H9 (cell line): ENCODE measurements at regions not wholly inside any gene's neighbourhood (a gene's known extent, or its start where the extent isn't known, plus 50 kb on each side); places are given as distances from the start of the nearest gene placed in this dataset.

Source experiments
- DNase-seq: peaks from one replicate; pipeline ENCODE4 v3.0.0-alpha.2; 2017
- H2AFZ ChIP-seq: one replicate; pipeline ENCODE4 v1.6.1; 2013; ENCODE audit warnings: mild to moderate bottlenecking, low read length, control low read depth, moderate library complexity
- H2AK5ac ChIP-seq: 2 replicates; pipeline ENCODE4 v1.6.1; 2013; ENCODE audit warnings: low read length, control low read depth, mixed read lengths; ENCODE audit not compliant: insufficient read length
- H2BK120ac ChIP-seq: one replicate; pipeline ENCODE4 v1.6.1; 2013; ENCODE audit warnings: low read depth, mild to moderate bottlenecking, low read length, control low read depth, inconsistent platforms; ENCODE audit not compliant: poor library complexity, severe bottlenecking
- H2BK12ac ChIP-seq: 2 replicates; pipeline ENCODE4 v1.6.1; 2013; ENCODE audit warnings: low read length, control low read depth, mixed read lengths, low read depth; ENCODE audit not compliant: insufficient read length
- H2BK15ac ChIP-seq: 2 replicates; pipeline ENCODE4 v1.6.1; 2013; ENCODE audit warnings: low read depth, low read length, control low read depth
- H2BK20ac ChIP-seq: one replicate; pipeline ENCODE4 v1.6.1; 2013; ENCODE audit warnings: low read depth, mild to moderate bottlenecking, low read length, control low read depth, inconsistent platforms; ENCODE audit not compliant: poor library complexity, severe bottlenecking
- H2BK5ac ChIP-seq: 2 replicates; pipeline ENCODE4 v1.6.1; 2013; ENCODE audit warnings: low read length, control low read depth, mixed read lengths; ENCODE audit not compliant: insufficient read length
- H3K14ac ChIP-seq: 2 replicates; pipeline ENCODE4 v1.6.1; 2013; ENCODE audit warnings: low read length, control low read depth; ENCODE audit not compliant: insufficient read depth
- H3K18ac ChIP-seq: 2 replicates; pipeline ENCODE4 v1.6.1; 2013; ENCODE audit warnings: low read depth, mild to moderate bottlenecking, mixed read lengths, low read length, control low read depth; ENCODE audit not compliant: insufficient read length
- H3K23ac ChIP-seq: 2 replicates; pipeline ENCODE4 v1.6.1; 2013; ENCODE audit warnings: low read length, control low read depth, mixed read lengths, low read depth; ENCODE audit not compliant: insufficient read length
- H3K23me2 ChIP-seq: 2 replicates; pipeline ENCODE4 v1.6.1; 2013; ENCODE audit warnings: low read depth, mild to moderate bottlenecking, mixed read lengths, low read length, control low read depth; ENCODE audit not compliant: insufficient read length, poor library complexity, severe bottlenecking
- H3K27ac ChIP-seq: 2 replicates; pipeline ENCODE4 v1.5.1; 2013; ENCODE audit warnings: low read length, control low read depth, mixed read lengths, low read depth; ENCODE audit not compliant: insufficient read length
- H3K27me3 ChIP-seq: 2 replicates; pipeline ENCODE4 v1.6.1; 2013; ENCODE audit warnings: low read length, control low read depth, inconsistent platforms; ENCODE audit not compliant: insufficient read depth
- H3K4ac ChIP-seq: 2 replicates; pipeline ENCODE4 v1.6.1; 2013; ENCODE audit warnings: low read depth, mild to moderate bottlenecking, control low read depth, inconsistent platforms, low read length, moderate library complexity
- H3K4me1 ChIP-seq: 2 replicates; pipeline ENCODE4 v1.6.1; 2013; ENCODE audit warnings: low read length, control low read depth, inconsistent platforms; ENCODE audit not compliant: insufficient read depth
- H3K4me2 ChIP-seq: 2 replicates; pipeline ENCODE4 v1.6.1; 2013; ENCODE audit warnings: low read length, control low read depth, mixed read lengths; ENCODE audit not compliant: insufficient read length, insufficient read depth
- H3K56ac ChIP-seq: 2 replicates; pipeline ENCODE4 v1.6.1; 2013; ENCODE audit warnings: low read depth, mild to moderate bottlenecking, mixed read lengths, low read length, control low read depth; ENCODE audit not compliant: insufficient read length
- H3K79me1 ChIP-seq: 2 replicates; pipeline ENCODE4 v1.6.1; 2013; ENCODE audit warnings: low read depth, mild to moderate bottlenecking, moderate library complexity, low read length, control low read depth, inconsistent platforms; ENCODE audit not compliant: insufficient read depth, poor library complexity, severe bottlenecking
- H3K79me2 ChIP-seq: 2 replicates; pipeline ENCODE4 v1.6.1; 2013; ENCODE audit warnings: low read length, control low read depth, inconsistent platforms; ENCODE audit not compliant: insufficient read depth
- H3K9ac ChIP-seq: 2 replicates; pipeline ENCODE4 v1.6.1; 2013; ENCODE audit warnings: low read length, control low read depth, mixed read lengths; ENCODE audit not compliant: insufficient read length; ENCODE audit errors: extremely low read depth
- H3K9me3 ChIP-seq: one replicate; pipeline ENCODE4 v1.6.1; 2013; ENCODE audit warnings: low read depth, low read length, inconsistent platforms; ENCODE audit not compliant: control insufficient read depth
- H3T11ph ChIP-seq: one replicate; pipeline ENCODE4 v1.6.1; 2013; ENCODE audit warnings: mild to moderate bottlenecking, low read length, control low read depth, inconsistent platforms
- H4K20me1 ChIP-seq: one replicate; pipeline ENCODE4 v1.6.1; 2013; ENCODE audit not compliant: control insufficient read depth, insufficient read length, insufficient read depth
- H4K5ac ChIP-seq: 2 replicates; pipeline ENCODE4 v1.6.1; 2013; ENCODE audit warnings: low read depth, mild to moderate bottlenecking, mixed read lengths, low read length, control low read depth; ENCODE audit not compliant: insufficient read length
- H4K8ac ChIP-seq: replicated peaks from 2 replicates; pipeline ENCODE4 v1.6.1; 2013; ENCODE audit warnings: low read length, control low read depth, mixed read lengths, low read depth; ENCODE audit not compliant: insufficient read length
- H4K91ac ChIP-seq: 2 replicates; pipeline ENCODE4 v1.6.1; 2013; ENCODE audit warnings: low read depth, mild to moderate bottlenecking, moderate library complexity, mixed read lengths, low read length, control low read depth; ENCODE audit not compliant: insufficient read length
- H3K27ac Mint-ChIP-seq, 3 experiments: 2 replicates in 2 of 3; 3 replicates in 1 of 3; pipeline ENCODE4 v1.8.0; 2020 to 2021; ENCODE audit warnings: mixed read lengths in 3 of 3, mild to moderate bottlenecking in 1 of 3, moderate library complexity in 1 of 3
- H3K27me3 Mint-ChIP-seq: 2 replicates; pipeline ENCODE4 v1.8.0; 2021; ENCODE audit warnings: low read depth, mild to moderate bottlenecking, moderate library complexity, mixed read lengths
- H3K36me3 Mint-ChIP-seq, 3 experiments: 2 replicates in 2 of 3; 3 replicates in 1 of 3; pipeline ENCODE4 v1.8.0; 2020 to 2021; ENCODE audit warnings: low read depth in 3 of 3, mixed read lengths in 3 of 3; ENCODE audit not compliant: insufficient read depth in 1 of 3
- H3K4me1 Mint-ChIP-seq, 2 experiments: 2 replicates each; pipeline ENCODE4 v1.8.0; 2020; ENCODE audit warnings: mixed read lengths in 2 of 2
- H3K4me3 Mint-ChIP-seq, 2 experiments: 2 replicates in 1 of 2; 3 replicates in 1 of 2; pipeline ENCODE4 v1.8.0; 2020 to 2021; ENCODE audit warnings: mild to moderate bottlenecking in 2 of 2, mixed read lengths in 2 of 2, moderate library complexity in 1 of 2
- H3K9me3 Mint-ChIP-seq, 2 experiments: 2 replicates in 1 of 2; 3 replicates in 1 of 2; pipeline ENCODE4 v1.8.0; 2020; ENCODE audit warnings: mild to moderate bottlenecking in 2 of 2, mixed read lengths in 2 of 2, moderate library complexity in 1 of 2
- CTCF ChIP-seq: fragments of 200-600 bp; sonication (generic); conservative IDR thresholded peaks from 3 replicates; pipeline ENCODE4 v1.8.0; 2021; ENCODE audit warnings: antibody characterized with exemption, mild to moderate bottlenecking
- WGBS: extraction: QIAGEN DNeasy Blood & Tissue Kit; methylation state at CpG from one replicate; pipeline ENCODE4 v1.1.7; 2013; ENCODE audit warnings: missing lambda C conversion rate, low lambda C conversion rate, mixed read lengths; ENCODE audit not compliant: insufficient read length; ENCODE audit errors: extremely low coverage; 5-methylcytosine and 5-hydroxymethylcytosine counted together

GRCh38 chr18:43671431-43671830 lies 394.1 kb upstream of the SYT4 start:
- Histone ChIP-seq H3K9me3 (no peaks in the 10 kb centered on the region), H3K27me3 (no peaks in the 10 kb centered on the region), H3K23me2 (no peaks in the 10 kb centered on the region), H3K79me2 (no peaks in the 10 kb centered on the region), H4K5ac (no peak overlapping the region), H3K4me1 (no peaks in the 10 kb centered on the region), H3K4me2 (no peak overlapping the region), H4K8ac (no peak overlapping the region), H2AFZ (no peak overlapping the region), H2BK5ac (no peak overlapping the region), H3T11ph (no peak overlapping the region), H3K18ac (no peak overlapping the region), H2BK12ac (no peak overlapping the region), H3K23ac (no peak overlapping the region), H2AK5ac (no peak overlapping the region), H3K79me1 (no peaks in the 10 kb centered on the region), H2BK15ac (no peak overlapping the region), H3K14ac (no peak overlapping the region), H4K91ac (no peak overlapping the region), H3K56ac (no peak overlapping the region), H3K9ac (no peak overlapping the region), H2BK20ac (no peak overlapping the region), H2BK120ac (no peak overlapping the region), H3K27ac (no peak overlapping the region), H3K4ac (no peak overlapping the region), H4K20me1 (no peaks in the 10 kb centered on the region)
- no peaks in the 10 kb centered on the region for H3K36me3 Mint-ChIP-seq
- no CpG with 5 or more reads among the region's 1 CpG for WGBS
- DNase-seq = no peak
- H3K4me3 Mint-ChIP-seq = no peak overlapping the region
- H3K27me3 Mint-ChIP-seq = no peaks in the 10 kb centered on the region
- H3K9me3 Mint-ChIP-seq = no peaks in the 10 kb centered on the region; a peak in 1 of 5 replicates
- peaks cover 3 to 11% of the 10 kb centered on the region in 2 experiments; a peak in 3 of 4 replicates for H3K4me1 Mint-ChIP-seq
- no peak for TF ChIP-seq CTCF
- H3K27ac Mint-ChIP-seq = no peak overlapping the region
